Right lobe of liver (tissue), 6 donors: ENCODE measurements at regions not wholly inside any gene's neighbourhood (a gene's known extent, or its start where the extent isn't known, plus 50 kb on each side); places are given as distances from the start of the nearest gene placed in this dataset.

Experiments used
- ATAC-seq, 4 donors: fragments of 200-7000 bp; cut with Tn5 transposase; one replicate each; pipeline ENCODE4 v1.9.1; 2020; ENCODE audit warnings: mild to moderate bottlenecking in 4 of 4, moderate library complexity in 4 of 4
- DNase-seq, 3 donors: peaks; one replicate each; pipeline ENCODE4 v3.0.0-alpha.2; 2020
- H3K27ac ChIP-seq, 3 donors: fragments of 200-600 bp; one replicate each; pipeline ENCODE4 v1.8.0; 2022
- H3K27me3 ChIP-seq, 2 donors: fragments of 200-600 bp; one replicate each; pipeline ENCODE4 v1.8.0; 2022
- H3K36me3 ChIP-seq, 4 donors: fragments of 200-600 bp; sonication (generic) in 1 of 4; one replicate each; pipeline versions ENCODE4 v1.5.1 to v1.8.0; 2017 to 2022; ENCODE audit warnings: control low read depth in 1 of 4
- H3K4me1 ChIP-seq, 4 donors: fragments of 200-600 bp; sonication (generic) in 1 of 4; one replicate each; pipeline versions ENCODE4 v1.5.1 to v1.8.0; 2017 to 2022; ENCODE audit warnings: control low read depth in 1 of 4
- H3K4me3 ChIP-seq, 3 donors: fragments of 200-600 bp; one replicate each; pipeline ENCODE4 v1.8.0; 2022
- H3K9me3 ChIP-seq, 4 donors: fragments of 200-600 bp; sonication (generic) in 1 of 4; one replicate each; pipeline versions ENCODE4 v1.5.1 to v1.8.0; 2017 to 2022; ENCODE audit warnings: control low read depth in 1 of 4
- CTCF ChIP-seq, 4 donors: fragments of 200-600 bp in 3 of 4; fragments of 450-650 bp in 1 of 4; IDR thresholded peaks; one replicate each; pipeline versions ENCODE4 v1.5.1 to v1.8.0; 2016 to 2022; ENCODE audit warnings: antibody characterized with exemption in 4 of 4, mild to moderate bottlenecking in 2 of 4
- POLR2A ChIP-seq: fragments of 450-650 bp; IDR thresholded peaks from one replicate; pipeline ENCODE4 v1.6.1; 2017; ENCODE audit warnings: antibody characterized with exemption, mild to moderate bottlenecking
- WGBS: methylation state at CpG from one replicate; pipeline ENCODE4 v1.1.6; 2018; ENCODE audit warnings: low coverage, low lambda C conversion rate; ENCODE audit not compliant: insufficient coverage; ENCODE audit errors: missing lambda C conversion rate; 5-methylcytosine and 5-hydroxymethylcytosine counted together
- intact Hi-C, 2 donors: fragments of 100-400 bp; cut with DNase I; formaldehyde crosslinking; loops; one replicate each; pipeline versions ENCODE4 v1.11.2 to v1.14.1; 2022
- donor health status: DM: no; HTN: yes; CAD: no.
- donor health status: DM: no; HTN: no; CAD: no.
- donor health status: DM: no; HTN: no; CAD: no.
- donor health status: DM: no; HTN: yes; CAD: no.
- donor health status: DM: no; HTN: yes; CAD: no.

GRCh38 chr9:10835791-10836463, 223.1 kb upstream of the PTPRD start:
- Histone ChIP-seq H3K27me3 (no peaks in the 10 kb centered on the region), H3K9me3 (no peaks in the 10 kb centered on the region), H3K4me3 (no peak overlapping the region), H3K36me3 (no peaks in the 10 kb centered on the region), H3K27ac (no peak overlapping the region), H3K4me1 (no peaks in the 10 kb centered on the region)
- 57% methylated on average over 4 of the region's 22 CpGs for WGBS
- ATAC-seq (no peak), DNase-seq (no peak)
- intact Hi-C loops: no loop called here
- TF ChIP-seq POLR2A: no peak
- no peak for TF ChIP-seq CTCF (IDR thresholded peaks at IDR 0.05)

- Histone ChIP-seq H3K27me3 (no peaks in the 10 kb centered on the region), H3K36me3 (no peaks in the 10 kb centered on the region), H3K27ac (no peak overlapping the region), H3K9me3 (no peaks in the 10 kb centered on the region), H3K4me1 (no peaks in the 10 kb centered on the region), H3K4me3 (no peak overlapping the region)
- TF ChIP-seq POLR2A (no peak), CTCF (IDR thresholded peaks at IDR 0.05) (no peak)
- WGBS: 18% methylated on average over 3 of the region's 3 CpGs
- intact Hi-C loops: no loop called here
- ATAC-seq (no peak), DNase-seq (no peak)
Measured at GRCh38 chr9:10843151-10843550, 230.3 kb upstream of the PTPRD start.

- Histone ChIP-seq H3K4me3 (no peak overlapping the region), H3K27me3 (no peaks in the 10 kb centered on the region), H3K4me1 (no peaks in the 10 kb centered on the region), H3K9me3 (no peaks in the 10 kb centered on the region), H3K27ac (no peak overlapping the region), H3K36me3 (no peaks in the 10 kb centered on the region)
- ATAC-seq (no peak), DNase-seq (no peak)
- TF ChIP-seq CTCF (IDR thresholded peaks at IDR 0.05): peak; percentile 21 to 44 (median 32)
- no peak for TF ChIP-seq POLR2A
- 13% methylated on average over 1 of the region's 1 CpG for WGBS
- intact Hi-C loops: no loop called here
Measured at GRCh38 chr9:10855847-10856246, 243.0 kb upstream of the PTPRD start.

- Histone ChIP-seq H3K4me1 (no peaks in the 10 kb centered on the region), H3K4me3 (no peak overlapping the region), H3K27ac (no peak overlapping the region), H3K27me3 (no peaks in the 10 kb centered on the region), H3K36me3 (no peaks in the 10 kb centered on the region), H3K9me3 (no peaks in the 10 kb centered on the region)
- TF ChIP-seq CTCF (IDR thresholded peaks at IDR 0.05) (no peak), POLR2A (no peak)
- 40% methylated on average over 1 of the region's 1 CpG for WGBS
- ATAC-seq: no peak
- no peak for DNase-seq
- intact Hi-C loops: no loop called here
Measured at GRCh38 chr9:10858817-10859216, 246.0 kb upstream of the PTPRD start.

GRCh38 chr9:10863476-10863875, 250.7 kb upstream of the PTPRD start:
- TF ChIP-seq POLR2A (no peak), CTCF (IDR thresholded peaks at IDR 0.05) (no peak)
- Histone ChIP-seq H3K27me3 (no peaks in the 10 kb centered on the region), H3K27ac (no peak overlapping the region), H3K9me3 (no peaks in the 10 kb centered on the region), H3K4me1 (no peaks in the 10 kb centered on the region), H3K36me3 (no peaks in the 10 kb centered on the region), H3K4me3 (no peak overlapping the region)
- 53% methylated on average over 2 of the region's 2 CpGs for WGBS
- ATAC-seq: no peak
- intact Hi-C loops: no loop called here
- DNase-seq: no peak
